ENCODE measurements at regions not wholly inside any gene's neighbourhood (a gene's known extent, or its start where the extent isn't known, plus 50 kb on each side); places are given as distances from the start of the nearest gene placed in this dataset.

- Histone ChIP-seq H3K9me3 (no peaks in the 10 kb centered on the region), H3K36me3 (ENCODE audit: low read depth) (no peaks in the 10 kb centered on the region), H3K4me3 (no peak overlapping the region), H3K4me1 (ENCODE audit: low read depth) (peaks cover 10% of the 10 kb centered on the region)
- ATAC-seq: no peak
- TF ChIP-seq CTCF (IDR thresholded peaks at IDR 0.05): no peak
- intact Hi-C loops (cut with DNase I, micrococcal nuclease): no loop called here
- no peak for DNase-seq
These were observed 145.4 kb upstream of the E2F7 start for GRCh38 chr12:77210724-77211123.

GRCh38 chr12:77204083-77204482 is 138.7 kb upstream of the E2F7 start:
- TF ChIP-seq CTCF (IDR thresholded peaks at IDR 0.05): no peak
- Histone ChIP-seq H3K4me3 (no peak overlapping the region), H3K9me3 (no peaks in the 10 kb centered on the region), H3K4me1 (ENCODE audit: low read depth) (no peaks in the 10 kb centered on the region), H3K36me3 (ENCODE audit: low read depth) (no peaks in the 10 kb centered on the region)
- ATAC-seq (peak; percentile 28), DNase-seq (peak in 1 of 3 donors; percentile 16)
- intact Hi-C loops (cut with DNase I, micrococcal nuclease): no loop called here

- TF ChIP-seq CTCF (IDR thresholded peaks at IDR 0.05): no peak
- no peak for DNase-seq
- no peaks in the 10 kb centered on the region for H3K9me3 ChIP-seq
- no peaks in the 10 kb centered on the region for H3K36me3 ChIP-seq (ENCODE audit: low read depth)
- intact Hi-C loops (cut with DNase I, micrococcal nuclease): no loop called here
- no peaks in the 10 kb centered on the region for H3K4me1 ChIP-seq (ENCODE audit: low read depth)
- no peak for ATAC-seq
- no peak overlapping the region for H3K4me3 ChIP-seq
These were observed 137.2 kb upstream of the E2F7 start for GRCh38 chr12:77202457-77203060.

- ATAC-seq (no peak), DNase-seq (no peak)
- H3K36me3 ChIP-seq (ENCODE audit: low read depth): no peaks in the 10 kb centered on the region
- intact Hi-C loops (cut with DNase I, micrococcal nuclease): no loop called here
- no peaks in the 10 kb centered on the region for H3K4me1 ChIP-seq (ENCODE audit: low read depth)
- no peak for TF ChIP-seq CTCF (IDR thresholded peaks at IDR 0.05)
- H3K4me3 ChIP-seq: no peak overlapping the region
- H3K9me3 ChIP-seq: no peaks in the 10 kb centered on the region
These were observed 124.6 kb upstream of the E2F7 start for GRCh38 chr12:77189901-77190416.

- no peaks in the 10 kb centered on the region for H3K9me3 ChIP-seq
- intact Hi-C loops (cut with DNase I, micrococcal nuclease): no loop called here
- H3K36me3 ChIP-seq (ENCODE audit: low read depth): no peaks in the 10 kb centered on the region
- no peak for DNase-seq
- H3K4me3 ChIP-seq: no peak overlapping the region
- no peaks in the 10 kb centered on the region for H3K4me1 ChIP-seq (ENCODE audit: low read depth)
- TF ChIP-seq CTCF (IDR thresholded peaks at IDR 0.05): no peak
- no peak for ATAC-seq
These were observed 124.1 kb upstream of the E2F7 start for GRCh38 chr12:77189458-77189857.

GRCh38 chr12:77179515-77179914 is 114.1 kb upstream of the E2F7 start:
- intact Hi-C loops (cut with DNase I, micrococcal nuclease): no loop called here
- no peak for TF ChIP-seq CTCF (IDR thresholded peaks at IDR 0.05)
- DNase-seq: no peak
- Histone ChIP-seq H3K4me3 (no peak overlapping the region), H3K4me1 (ENCODE audit: low read depth) (no peaks in the 10 kb centered on the region), H3K9me3 (no peaks in the 10 kb centered on the region), H3K36me3 (ENCODE audit: low read depth) (no peaks in the 10 kb centered on the region)
- no peak for ATAC-seq

Measured in mucosa of descending colon (tissue), 3 donors.